Vagina (tissue), 2 donors: ENCODE measurements at regions not wholly inside any gene's neighbourhood (a gene's known extent, or its start where the extent isn't known, plus 50 kb on each side); places are given as distances from the start of the nearest gene placed in this dataset.

ENCODE experiments used
- DNase-seq, 2 donors: peaks; one replicate each; pipeline ENCODE4 v3.0.0-alpha.2; 2017; ENCODE audit errors: extremely low spot score in 2 of 2
- H3K27ac ChIP-seq: fragments of 200-600 bp; sonication (generic); one replicate; pipeline ENCODE4 v1.5.1; 2019
- H3K27me3 ChIP-seq: fragments of 200-600 bp; sonication (generic); one replicate; pipeline ENCODE4 v1.5.1; 2019
- H3K36me3 ChIP-seq, 2 donors: fragments of 200-600 bp; sonication (generic); one replicate each; pipeline ENCODE4 v1.5.1; 2017 to 2019
- H3K4me1 ChIP-seq: fragments of 200-600 bp; sonication (generic); one replicate; pipeline ENCODE4 v1.5.1; 2019
- H3K4me3 ChIP-seq, 2 donors: fragments of 200-600 bp; sonication (generic); 1 replicate in 1 of 2; 2 replicates in 1 of 2; pipeline ENCODE4 v1.5.1; 2016 to 2019
- H3K9me3 ChIP-seq: fragments of 200-600 bp; sonication (generic); one replicate; pipeline ENCODE4 v1.5.1; 2019
- POLR2A ChIP-seq, 2 donors: fragments of 450-650 bp; IDR thresholded peaks; one replicate each; pipeline ENCODE4 v1.6.1; 2017; ENCODE audit warnings: antibody characterized with exemption in 2 of 2, mild to moderate bottlenecking in 2 of 2, moderate library complexity in 2 of 2
- POLR2AphosphoS5 ChIP-seq, 2 donors: sonication (generic); formaldehyde crosslinking; IDR thresholded peaks; one replicate each; pipeline ENCODE4 v1.9.0; 2017; ENCODE audit warnings: antibody characterized with exemption in 2 of 2, mild to moderate bottlenecking in 2 of 2, low read depth in 1 of 2; ENCODE audit not compliant: insufficient read depth in 1 of 2
- intact Hi-C: fragments of 100-400 bp; cut with DNase I; formaldehyde crosslinking; loops from one replicate; pipeline ENCODE4 v1.15.1; 2023
- TF ChIP-seq, protein P1 (sequence below), 3 experiments: fragments of 450-650 bp in 2 of 3; fragments of 200-600 bp in 1 of 3; sonication (generic) in 1 of 3; IDR thresholded peaks; one replicate each; pipeline ENCODE4 v1.5.1; 2017 to 2019; ENCODE audit warnings: antibody characterized with exemption in 3 of 3, mild to moderate bottlenecking in 2 of 3, moderate library complexity in 2 of 3

DNA sequence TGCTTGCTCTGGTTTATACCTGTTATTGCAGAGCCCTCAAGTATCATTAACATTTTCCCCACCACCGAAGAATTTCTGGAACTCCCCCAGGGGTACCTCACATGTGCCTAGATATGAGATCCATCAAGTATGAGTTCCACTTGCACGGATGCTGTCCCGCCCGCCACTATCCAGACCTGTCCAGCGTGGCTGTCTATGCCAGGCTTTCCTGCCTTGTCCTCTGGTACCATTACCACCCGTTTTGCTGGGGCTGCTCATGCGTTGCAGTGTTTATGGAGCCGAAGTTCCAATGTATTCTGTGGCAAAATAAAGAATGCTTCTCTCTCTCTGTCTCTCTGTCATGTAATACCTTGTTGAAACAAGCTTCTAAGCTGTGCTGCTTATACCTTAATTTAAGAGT is 543.5 kb upstream of the PTBP2 start:
- Histone ChIP-seq H3K9me3 (no peaks in the 10 kb centered on the region), H3K4me1 (no peaks in the 10 kb centered on the region), H3K4me3 (no peak overlapping the region), H3K36me3 (no peaks in the 10 kb centered on the region), H3K27ac (no peak overlapping the region), H3K27me3 (no peaks in the 10 kb centered on the region)
- TF ChIP-seq POLR2A (IDR thresholded peaks at IDR 0.05), result no peak
- TF ChIP-seq, protein P1, sequence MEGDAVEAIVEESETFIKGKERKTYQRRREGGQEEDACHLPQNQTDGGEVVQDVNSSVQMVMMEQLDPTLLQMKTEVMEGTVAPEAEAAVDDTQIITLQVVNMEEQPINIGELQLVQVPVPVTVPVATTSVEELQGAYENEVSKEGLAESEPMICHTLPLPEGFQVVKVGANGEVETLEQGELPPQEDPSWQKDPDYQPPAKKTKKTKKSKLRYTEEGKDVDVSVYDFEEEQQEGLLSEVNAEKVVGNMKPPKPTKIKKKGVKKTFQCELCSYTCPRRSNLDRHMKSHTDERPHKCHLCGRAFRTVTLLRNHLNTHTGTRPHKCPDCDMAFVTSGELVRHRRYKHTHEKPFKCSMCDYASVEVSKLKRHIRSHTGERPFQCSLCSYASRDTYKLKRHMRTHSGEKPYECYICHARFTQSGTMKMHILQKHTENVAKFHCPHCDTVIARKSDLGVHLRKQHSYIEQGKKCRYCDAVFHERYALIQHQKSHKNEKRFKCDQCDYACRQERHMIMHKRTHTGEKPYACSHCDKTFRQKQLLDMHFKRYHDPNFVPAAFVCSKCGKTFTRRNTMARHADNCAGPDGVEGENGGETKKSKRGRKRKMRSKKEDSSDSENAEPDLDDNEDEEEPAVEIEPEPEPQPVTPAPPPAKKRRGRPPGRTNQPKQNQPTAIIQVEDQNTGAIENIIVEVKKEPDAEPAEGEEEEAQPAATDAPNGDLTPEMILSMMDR (IDR thresholded peaks at IDR 0.05), result no peak
- no peak for TF ChIP-seq POLR2AphosphoS5 (IDR thresholded peaks at IDR 0.05; ENCODE audit: insufficient read depth in 1 of 2, low read depth in 1 of 2)
- DNase-seq, result no peak
- intact Hi-C loops, result no loop called here

DNA sequence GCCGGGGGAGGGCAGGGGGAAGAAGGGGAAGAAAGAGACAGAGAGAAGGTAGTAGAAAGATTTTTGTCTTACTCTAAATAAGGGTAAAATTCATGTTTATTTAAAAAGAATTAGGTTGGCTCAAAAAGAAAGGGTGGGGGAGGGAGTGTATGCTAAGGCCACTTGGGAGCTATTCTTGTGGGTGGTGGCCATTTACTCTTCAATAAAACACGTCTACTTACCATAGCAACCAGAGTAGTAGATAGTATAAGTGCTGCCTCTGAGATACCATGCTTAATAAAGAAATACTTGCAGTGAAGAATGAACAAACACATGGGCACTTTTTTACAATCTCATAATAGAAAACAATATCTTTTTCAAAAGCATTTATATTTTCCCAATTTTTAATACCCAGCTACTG is 538.1 kb upstream of the PTBP2 start:
- no peaks in the 10 kb centered on the region for H3K36me3 ChIP-seq
- intact Hi-C loops, result no loop called here
- DNase-seq, result no peak
- no peaks in the 10 kb centered on the region for H3K4me1 ChIP-seq
- no peaks in the 10 kb centered on the region for H3K27me3 ChIP-seq
- no peak overlapping the region for H3K4me3 ChIP-seq
- TF ChIP-seq, protein P1 (IDR thresholded peaks at IDR 0.05), result no peak
- TF ChIP-seq POLR2A (IDR thresholded peaks at IDR 0.05), result no peak
- no peak for TF ChIP-seq POLR2AphosphoS5 (IDR thresholded peaks at IDR 0.05; ENCODE audit: insufficient read depth in 1 of 2, low read depth in 1 of 2)
- no peak overlapping the region for H3K27ac ChIP-seq
- H3K9me3 ChIP-seq, result no peaks in the 10 kb centered on the region

DNA sequence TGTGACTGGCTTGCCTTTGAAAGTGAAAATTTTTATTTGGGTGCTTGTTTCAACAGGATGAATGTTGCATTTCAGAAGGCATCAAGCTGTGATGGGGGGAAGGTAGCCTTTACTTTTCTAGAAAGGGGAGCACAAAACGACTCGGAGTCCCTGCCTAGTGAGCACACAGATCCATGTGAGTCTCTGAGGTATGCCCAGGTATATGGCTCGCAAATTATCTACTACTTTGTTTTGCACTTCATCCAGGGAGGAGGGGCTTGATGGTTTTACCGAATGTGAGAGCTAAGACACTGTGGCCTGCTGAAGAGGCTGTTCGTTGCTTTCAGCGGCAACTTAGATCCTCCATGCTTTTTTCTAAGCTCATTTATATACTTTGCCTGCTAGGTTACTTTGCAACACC is 537.7 kb upstream of the PTBP2 start:
- Histone ChIP-seq H3K4me1 (no peaks in the 10 kb centered on the region), H3K9me3 (no peaks in the 10 kb centered on the region), H3K4me3 (no peak overlapping the region), H3K36me3 (no peaks in the 10 kb centered on the region), H3K27ac (no peak overlapping the region), H3K27me3 (no peaks in the 10 kb centered on the region)
- DNase-seq, result no peak
- intact Hi-C loops, result no loop called here
- TF ChIP-seq POLR2AphosphoS5 (IDR thresholded peaks at IDR 0.05; ENCODE audit: insufficient read depth in 1 of 2, low read depth in 1 of 2), result no peak
- TF ChIP-seq, protein P1 (IDR thresholded peaks at IDR 0.05), result no peak

DNA sequence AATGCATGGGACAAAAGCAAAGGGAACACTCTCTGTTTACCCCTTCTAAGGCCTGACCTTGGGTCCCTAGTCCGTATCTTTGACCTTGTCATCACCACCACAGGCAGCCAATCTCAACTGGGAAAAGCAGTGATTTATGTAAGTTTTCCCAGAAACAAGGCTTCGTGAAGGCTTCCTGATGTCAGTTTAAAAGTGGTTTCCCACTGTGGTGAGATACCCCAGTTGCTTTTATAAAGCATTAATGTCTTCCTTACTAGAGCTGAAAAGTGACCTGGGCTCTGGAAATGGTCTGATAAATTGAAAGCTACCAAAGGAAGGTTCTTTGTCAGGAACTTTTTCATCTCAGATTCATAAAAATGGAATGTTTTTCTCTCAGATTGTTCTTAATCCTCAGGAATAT is 536.4 kb upstream of the PTBP2 start:
- Histone ChIP-seq H3K4me3 (no peak overlapping the region), H3K36me3 (no peaks in the 10 kb centered on the region), H3K27ac (no peak overlapping the region), H3K4me1 (no peaks in the 10 kb centered on the region), H3K27me3 (no peaks in the 10 kb centered on the region), H3K9me3 (no peaks in the 10 kb centered on the region)
- intact Hi-C loops, result no loop called here
- no peak for TF ChIP-seq POLR2AphosphoS5 (IDR thresholded peaks at IDR 0.05; ENCODE audit: insufficient read depth in 1 of 2, low read depth in 1 of 2)
- TF ChIP-seq POLR2A (IDR thresholded peaks at IDR 0.05), result no peak
- TF ChIP-seq, protein P1 (IDR thresholded peaks at IDR 0.05), result no peak
- no peak for DNase-seq

DNA sequence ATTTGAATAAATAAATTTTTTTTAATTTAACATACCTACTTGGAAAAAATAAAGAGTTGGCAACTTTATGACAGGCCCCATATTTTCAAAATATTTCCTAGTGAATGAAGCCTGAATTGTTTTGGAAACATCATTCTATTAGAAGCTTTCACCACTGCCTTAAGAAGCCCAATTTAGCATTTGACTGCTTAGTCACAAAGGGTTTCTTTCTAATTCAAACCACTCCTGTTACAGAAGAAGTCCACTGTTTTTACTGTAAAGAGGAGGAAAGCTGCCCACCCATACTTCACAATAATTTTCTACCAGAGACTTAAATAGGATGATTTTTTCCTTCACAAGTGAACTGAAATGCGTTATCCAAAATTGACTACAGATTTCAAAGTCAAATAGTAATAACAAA is 534.6 kb upstream of the PTBP2 start:
- H3K9me3 ChIP-seq, result peaks cover 9% of the 10 kb centered on the region
- H3K36me3 ChIP-seq, result no peaks in the 10 kb centered on the region
- no peaks in the 10 kb centered on the region for H3K27me3 ChIP-seq
- DNase-seq, result no peak
- H3K4me3 ChIP-seq, result no peak overlapping the region
- TF ChIP-seq, protein P1 (IDR thresholded peaks at IDR 0.05), result no peak
- TF ChIP-seq POLR2A (IDR thresholded peaks at IDR 0.05), result no peak
- no peak for TF ChIP-seq POLR2AphosphoS5 (IDR thresholded peaks at IDR 0.05; ENCODE audit: insufficient read depth in 1 of 2, low read depth in 1 of 2)
- H3K4me1 ChIP-seq, result no peaks in the 10 kb centered on the region
- H3K27ac ChIP-seq, result no peak overlapping the region
- intact Hi-C loops, result no loop called here
